ENCODE measurements at regions not wholly inside any gene's neighbourhood (a gene's known extent, or its start where the extent isn't known, plus 50 kb on each side); places are given as distances from the start of the nearest gene placed in this dataset.

DNA sequence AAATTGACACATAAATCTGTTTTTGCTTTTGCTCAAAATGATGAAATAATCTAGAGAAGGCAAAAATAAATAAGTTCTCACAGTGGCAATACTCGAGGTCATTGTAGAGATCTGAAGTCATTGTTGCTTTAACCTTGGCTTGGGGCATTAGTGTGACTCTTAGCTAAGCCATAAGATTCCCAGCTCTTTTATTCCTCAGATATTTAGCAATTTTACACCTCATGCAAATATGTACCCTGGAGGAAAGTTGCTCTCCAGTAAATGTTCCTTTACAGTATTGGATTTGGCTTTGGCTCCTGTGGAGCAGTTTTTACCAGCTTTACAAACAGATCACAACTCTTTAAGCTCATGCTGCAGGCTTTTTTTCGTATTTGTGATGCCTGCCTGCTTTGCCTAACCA is 134.2 kb upstream of the NABP1 start:
- Histone ChIP-seq H3K4me3 (ENCODE audit: low read depth, low read length) (no peak overlapping the region), H3K27me3 (ENCODE audit: insufficient read depth, low read depth, severe bottlenecking) (no peaks in the 10 kb centered on the region), H3K9me3 (ENCODE audit: severe bottlenecking) (no peaks in the 10 kb centered on the region), H3K27ac (no peak overlapping the region), H3K36me3 (no peaks in the 10 kb centered on the region)
- no peak for TF ChIP-seq CTCF (IDR thresholded peaks at IDR 0.05; ENCODE audit: low read depth, low read length)
- no peak for DNase-seq

DNA sequence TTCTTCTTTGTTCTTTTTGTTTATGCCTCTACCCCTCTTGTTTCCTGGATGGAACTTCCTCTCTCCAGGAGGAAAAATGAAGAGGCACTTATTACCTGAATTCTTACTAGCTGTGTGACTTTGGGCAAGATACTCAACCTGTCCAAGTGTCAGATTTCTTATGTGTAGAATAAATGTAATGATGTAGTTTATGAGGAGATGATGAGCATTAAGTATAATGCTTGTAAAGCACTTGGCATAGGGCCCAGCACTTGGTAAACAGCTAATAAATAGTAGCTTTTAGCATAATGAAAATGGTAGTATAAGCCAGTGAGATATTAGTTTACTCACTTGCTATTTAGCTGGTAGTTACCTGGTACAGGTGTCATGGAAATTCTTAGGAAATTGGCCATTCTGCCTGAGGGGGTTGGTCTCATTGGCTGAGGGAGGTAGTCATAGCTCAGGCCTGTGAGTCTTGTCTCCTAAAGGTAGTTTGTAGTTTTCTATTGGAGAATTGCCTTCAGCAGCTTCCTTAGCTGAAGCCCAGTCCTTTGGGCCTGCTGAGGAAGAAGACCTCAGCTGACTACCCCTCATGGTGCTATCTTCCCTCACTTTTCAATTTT is 133.4 kb upstream of the NABP1 start:
- Histone ChIP-seq H3K27ac (no peak overlapping the region), H3K9me3 (ENCODE audit: severe bottlenecking) (no peaks in the 10 kb centered on the region), H3K36me3 (no peaks in the 10 kb centered on the region), H3K27me3 (ENCODE audit: insufficient read depth, low read depth, severe bottlenecking) (no peaks in the 10 kb centered on the region), H3K4me3 (ENCODE audit: low read depth, low read length) (no peak overlapping the region)
- TF ChIP-seq CTCF (IDR thresholded peaks at IDR 0.05; ENCODE audit: low read depth, low read length) = no peak
- no peak for DNase-seq

GRCh38 chr2:191545361-191545760 is 132.6 kb upstream of the NABP1 start:
- Histone ChIP-seq H3K9me3 (ENCODE audit: severe bottlenecking) (no peaks in the 10 kb centered on the region), H3K27me3 (ENCODE audit: insufficient read depth, low read depth, severe bottlenecking) (no peaks in the 10 kb centered on the region), H3K27ac (no peak overlapping the region), H3K4me3 (ENCODE audit: low read depth, low read length) (no peak overlapping the region), H3K36me3 (no peaks in the 10 kb centered on the region)
- no peak for DNase-seq
- no peak for TF ChIP-seq CTCF (IDR thresholded peaks at IDR 0.05; ENCODE audit: low read depth, low read length)

DNA sequence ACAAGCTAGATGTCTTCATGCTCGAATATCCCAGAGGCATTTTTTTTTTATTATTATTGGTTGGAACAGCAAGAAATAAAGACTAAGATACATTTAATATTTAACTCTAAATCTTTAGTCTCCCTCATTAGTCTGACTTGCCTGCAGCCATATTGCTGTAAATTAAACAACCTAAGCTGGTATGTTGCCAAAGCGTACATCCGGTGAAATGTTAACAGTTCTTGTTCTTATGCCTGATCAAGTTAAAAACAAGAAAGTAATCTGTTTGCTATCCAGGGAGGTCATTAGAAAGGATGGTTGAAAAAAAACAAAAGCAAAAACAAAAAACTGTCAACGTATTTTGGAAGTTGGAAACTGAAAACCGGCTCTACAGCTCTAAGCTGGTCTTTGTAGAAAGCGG is 125.9 kb upstream of the NABP1 start:
- Histone ChIP-seq H3K27ac (no peak overlapping the region), H3K9me3 (ENCODE audit: severe bottlenecking) (no peaks in the 10 kb centered on the region), H3K4me3 (ENCODE audit: low read depth, low read length) (no peak overlapping the region), H3K27me3 (ENCODE audit: insufficient read depth, low read depth, severe bottlenecking) (no peaks in the 10 kb centered on the region), H3K36me3 (no peaks in the 10 kb centered on the region)
- TF ChIP-seq CTCF (IDR thresholded peaks at IDR 0.05; ENCODE audit: low read depth, low read length) = no peak
- DNase-seq = no peak

DNA sequence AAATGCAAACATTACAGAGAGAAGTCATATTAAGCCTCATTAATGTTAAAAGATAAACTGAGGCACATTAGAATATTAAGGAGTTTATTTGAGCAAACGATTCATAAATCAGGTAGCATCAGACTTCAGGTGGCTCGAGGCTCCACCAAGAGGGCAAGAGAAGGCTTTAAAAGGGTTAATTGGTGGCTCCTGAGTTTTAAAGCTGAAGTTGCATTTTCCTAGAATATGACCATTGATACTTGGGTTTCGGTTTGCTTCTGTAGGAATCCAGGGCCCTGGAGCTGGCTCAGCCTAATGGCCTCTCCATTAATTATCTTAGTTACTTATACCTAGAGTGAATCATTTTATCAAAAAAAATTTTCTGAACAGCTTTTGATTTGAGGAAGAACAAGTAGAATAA is 123.7 kb upstream of the NABP1 start:
- H3K36me3 ChIP-seq = no peaks in the 10 kb centered on the region
- no peak for DNase-seq

More for the DNA sequence above, 123.7 kb upstream of the NABP1 start:
- Histone ChIP-seq H3K9me3 (ENCODE audit: severe bottlenecking) (no peaks in the 10 kb centered on the region), H3K27me3 (ENCODE audit: insufficient read depth, low read depth, severe bottlenecking) (no peaks in the 10 kb centered on the region), H3K4me3 (ENCODE audit: low read depth, low read length) (no peak overlapping the region), H3K27ac (no peak overlapping the region)
- TF ChIP-seq CTCF (IDR thresholded peaks at IDR 0.05; ENCODE audit: low read depth, low read length) = no peak

Data from WERI-Rb-1 (cell line).